ENCODE measurements at regions not wholly inside any gene's neighbourhood (a gene's known extent, or its start where the extent isn't known, plus 50 kb on each side); places are given as distances from the start of the nearest gene placed in this dataset.

DNA sequence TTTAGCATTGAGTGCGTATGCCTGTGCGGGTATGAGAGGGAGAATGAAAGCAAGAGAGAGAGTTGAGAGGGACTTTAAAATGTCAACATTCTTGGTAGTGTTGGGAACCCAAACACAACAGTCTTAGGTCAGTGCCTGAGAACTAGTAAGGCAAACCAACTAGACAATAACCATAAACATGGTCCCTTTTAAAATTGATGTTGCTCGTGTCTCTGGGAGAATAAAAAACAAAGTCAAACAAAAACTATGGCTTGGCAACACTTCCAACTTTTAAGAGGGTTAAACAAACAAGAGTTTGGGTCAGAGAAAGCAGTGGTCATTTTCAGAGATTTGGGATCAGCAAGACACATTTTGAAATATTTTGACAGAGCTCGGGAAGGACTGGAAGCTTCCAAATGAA, 146.7 kb upstream of the THBS1 start:
- Histone ChIP-seq H3K4me3 (no peak overlapping the region), H3K27me3 (no peaks in the 10 kb centered on the region), H3K9me3 (peaks cover 0 to 4% (median 0%) of the 10 kb centered on the region in 11 donors), H3K27ac (peak overlapping the region in 9 of 10 donors; percentile 33 to 82 (median 63)), H3K4me1 (peaks cover 3 to 86% (median 60%) of the 10 kb centered on the region in 9 donors), H3K36me3 (no peaks in the 10 kb centered on the region)
- DNase-seq = no peak
- no peak for ATAC-seq
- intact Hi-C loops (cut with DNase I) = loop anchor here in 5 of 10 donors (2.0 to 10.0 kb wide), 7 partner anchors 27 to 148 kb away; partner anchors contain the start of gene THBS1 (in 1 of the 5)
- 77 to 80% methylated on average over 4 of the region's 4 CpGs for WGBS, 2 donors
- TF ChIP-seq, protein P1, sequence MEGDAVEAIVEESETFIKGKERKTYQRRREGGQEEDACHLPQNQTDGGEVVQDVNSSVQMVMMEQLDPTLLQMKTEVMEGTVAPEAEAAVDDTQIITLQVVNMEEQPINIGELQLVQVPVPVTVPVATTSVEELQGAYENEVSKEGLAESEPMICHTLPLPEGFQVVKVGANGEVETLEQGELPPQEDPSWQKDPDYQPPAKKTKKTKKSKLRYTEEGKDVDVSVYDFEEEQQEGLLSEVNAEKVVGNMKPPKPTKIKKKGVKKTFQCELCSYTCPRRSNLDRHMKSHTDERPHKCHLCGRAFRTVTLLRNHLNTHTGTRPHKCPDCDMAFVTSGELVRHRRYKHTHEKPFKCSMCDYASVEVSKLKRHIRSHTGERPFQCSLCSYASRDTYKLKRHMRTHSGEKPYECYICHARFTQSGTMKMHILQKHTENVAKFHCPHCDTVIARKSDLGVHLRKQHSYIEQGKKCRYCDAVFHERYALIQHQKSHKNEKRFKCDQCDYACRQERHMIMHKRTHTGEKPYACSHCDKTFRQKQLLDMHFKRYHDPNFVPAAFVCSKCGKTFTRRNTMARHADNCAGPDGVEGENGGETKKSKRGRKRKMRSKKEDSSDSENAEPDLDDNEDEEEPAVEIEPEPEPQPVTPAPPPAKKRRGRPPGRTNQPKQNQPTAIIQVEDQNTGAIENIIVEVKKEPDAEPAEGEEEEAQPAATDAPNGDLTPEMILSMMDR (IDR thresholded peaks at IDR 0.05) = no peak

DNA sequence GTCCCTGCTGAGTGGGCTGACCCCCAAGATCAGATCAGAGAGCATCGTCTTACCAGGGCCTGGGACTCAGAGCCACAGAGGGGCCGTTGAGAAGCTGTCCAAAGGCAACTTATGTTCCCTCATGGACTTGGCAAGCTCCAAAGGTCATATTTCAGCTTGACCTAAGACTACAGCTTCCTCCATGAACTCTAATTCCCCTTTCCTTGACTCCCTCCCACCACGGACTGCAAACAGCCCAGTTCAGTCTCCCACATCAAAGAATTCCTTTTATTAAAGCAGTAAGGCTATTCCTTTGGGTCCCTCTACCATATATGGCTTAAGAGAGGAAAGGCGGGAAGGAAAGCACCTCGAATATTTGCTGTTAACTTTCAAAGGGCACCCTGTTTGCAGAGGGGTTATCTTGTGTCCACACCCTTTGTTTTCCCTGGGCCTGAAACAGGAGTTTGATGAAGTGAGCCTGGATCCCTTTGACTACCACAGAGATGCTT, 146.1 kb upstream of the THBS1 start:
- peaks cover 2 to 80% (median 57%) of the 10 kb centered on the region in 9 donors for H3K4me1 ChIP-seq
- H3K27ac ChIP-seq = peak overlapping the region in 9 of 10 donors; percentile 33 to 82 (median 63)
- H3K9me3 ChIP-seq = peaks cover 0 to 4% (median 0%) of the 10 kb centered on the region in 11 donors
- ATAC-seq = peak in 5 of 8 donors; percentile 11 to 38 (median 26)
- peak; percentile 40 to 44 for DNase-seq
- 43 to 62% methylated on average over 5 of the region's 5 CpGs for WGBS, 2 donors
- intact Hi-C loops (cut with DNase I) = loop anchor here in 5 of 10 donors (2.0 to 10.0 kb wide), 7 partner anchors 26 to 148 kb away; partner anchors contain the start of gene THBS1 (in 1 of the 5)
- H3K36me3 ChIP-seq = no peaks in the 10 kb centered on the region
- H3K27me3 ChIP-seq = no peaks in the 10 kb centered on the region
- TF ChIP-seq, protein P1 (IDR thresholded peaks at IDR 0.05) = no peak
- H3K4me3 ChIP-seq = no peak overlapping the region

DNA sequence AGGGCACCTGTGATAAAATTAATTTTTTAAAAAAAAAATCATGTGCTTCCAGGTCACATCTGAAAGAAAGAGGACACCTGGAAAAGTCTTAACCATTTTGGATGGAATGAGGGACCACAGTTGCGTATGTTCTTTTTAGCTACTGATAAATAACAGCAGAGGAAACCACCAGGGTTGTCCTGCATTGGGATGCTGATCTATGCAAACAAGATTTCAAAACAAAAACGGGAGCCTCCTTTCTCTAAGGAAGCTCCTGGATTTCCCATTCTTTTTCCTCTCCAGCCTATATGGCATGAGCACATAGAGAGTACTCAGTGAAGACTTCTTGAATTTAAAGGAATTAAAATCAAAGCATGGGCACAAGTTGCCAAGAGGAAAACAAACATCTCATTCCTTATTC, 145.6 kb upstream of the THBS1 start:
- DNase-seq = no peak
- no peak for ATAC-seq
- H3K4me1 ChIP-seq = peaks cover 0 to 75% (median 52%) of the 10 kb centered on the region in 9 donors
- no peak overlapping the region for H3K4me3 ChIP-seq
- no peaks in the 10 kb centered on the region for H3K36me3 ChIP-seq
- 51 to 64% methylated on average over 2 of the region's 2 CpGs for WGBS, 2 donors
- H3K9me3 ChIP-seq = peaks cover 0 to 4% (median 0%) of the 10 kb centered on the region in 11 donors
- TF ChIP-seq, protein P1 (IDR thresholded peaks at IDR 0.05) = no peak
- peak overlapping the region in 8 of 10 donors; percentile 33 to 82 (median 64) for H3K27ac ChIP-seq
- intact Hi-C loops (cut with DNase I) = loop anchor here in 2 of 10 donors (2.0 to 10.0 kb wide), 2 partner anchors 26 to 140 kb away; no protein-coding TSS in a partner anchor
- H3K27me3 ChIP-seq = no peaks in the 10 kb centered on the region

DNA sequence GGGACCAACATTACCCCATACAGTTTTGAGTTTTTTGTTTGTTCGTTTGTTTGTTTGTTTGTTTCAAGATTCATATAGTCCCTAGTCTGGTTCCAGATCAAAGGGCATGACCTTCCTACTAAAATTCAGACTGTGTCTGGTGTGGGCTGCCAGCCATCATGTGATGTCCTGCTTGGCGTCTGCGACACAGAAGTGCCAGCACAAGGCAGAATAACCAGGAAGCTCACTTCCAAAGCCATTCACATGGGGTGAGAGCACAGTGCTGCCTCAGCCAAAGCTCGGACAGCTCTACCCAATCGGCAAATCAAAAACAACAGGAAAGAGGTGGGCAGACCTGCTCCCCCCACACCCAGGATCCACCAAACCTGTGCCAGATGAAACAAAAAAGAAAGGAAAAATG, 142.6 kb upstream of the THBS1 start:
- no peaks in the 10 kb centered on the region for H3K27me3 ChIP-seq
- TF ChIP-seq, protein P1 (IDR thresholded peaks at IDR 0.05) = no peak
- no peak overlapping the region for H3K4me3 ChIP-seq
- intact Hi-C loops (cut with DNase I) = loop anchor here in 1 of 10 donors (10.0 kb wide), 1 partner anchor 137 kb away; no protein-coding TSS in a partner anchor
- H3K36me3 ChIP-seq = no peaks in the 10 kb centered on the region
- peaks cover 0 to 4% (median 0%) of the 10 kb centered on the region in 11 donors for H3K9me3 ChIP-seq
- DNase-seq (peak; percentile 41 to 65), ATAC-seq (peak; percentile 65 to 90 (median 81))
- H3K27ac ChIP-seq = peak overlapping the region in 9 of 10 donors; percentile 36 to 81 (median 58)
- peaks cover 0 to 47% (median 35%) of the 10 kb centered on the region in 9 donors for H3K4me1 ChIP-seq
- 26 to 40% methylated on average over 5 of the region's 5 CpGs for whole genome bisulfite sequencing, 2 donors

All from heart right ventricle (tissue), 16 donors.